AG04450 (cell line): ENCODE measurements at regions not wholly inside any gene's neighbourhood (a gene's known extent, or its start where the extent isn't known, plus 50 kb on each side); places are given as distances from the start of the nearest gene placed in this dataset.

Source experiments
- CTCF ChIA-PET: fragments of 300-600, 350-600 bp; formaldehyde crosslinking; extraction: SDS; loops from one replicate; lab custom pipeline; 2022; ENCODE audit warnings: antibody characterized with exemption, inconsistent platforms; lab: Charles Lee
- POLR2A ChIA-PET: fragments of 350-600 bp; formaldehyde crosslinking; extraction: SDS; loops from one replicate; lab custom pipeline; 2021; ENCODE audit warnings: antibody characterized with exemption, inconsistent platforms; lab: Yijun Ruan, JAX
- DNase-seq: peaks from one replicate; pipeline ENCODE4 v3.0.0-alpha.2; 2011; ENCODE audit warnings: low read depth, low spot score
- H3K27ac ChIP-seq: one replicate; pipeline ENCODE4 v1.5.1; 2012; ENCODE audit warnings: low read depth, low read length, control low read depth
- H3K27me3 ChIP-seq: one replicate; pipeline ENCODE4 v1.6.0; 2012; ENCODE audit warnings: low read length; ENCODE audit not compliant: control insufficient read depth, insufficient read depth
- H3K4me3 ChIP-seq: 2 replicates; pipeline ENCODE4 v1.5.1; 2011; ENCODE audit warnings: mild to moderate bottlenecking, low read depth, low read length, control low read depth
- H3K9me3 ChIP-seq: 2 replicates; pipeline ENCODE4 v1.5.1; 2012; ENCODE audit warnings: low read length; ENCODE audit not compliant: control insufficient read depth, insufficient read depth
- CTCF ChIP-seq: IDR thresholded peaks from 2 replicates; pipeline ENCODE4 v1.5.1; 2011; ENCODE audit warnings: low read depth, low read length, control low read depth, inconsistent platforms

GRCh38 chr9:82923912-82924605, 138.9 kb downstream of the RASEF start:
- no peak for DNase-seq
- TF ChIP-seq CTCF: no peak
- no peak overlapping the region for H3K4me3 ChIP-seq
- ChIA-PET POLR2A (interaction anchor here (0.6 kb wide), 1 partner anchor 467 kb away, joined by 3 read pairs; no protein-coding TSS in a partner anchor), CTCF (no interaction called here)
- H3K9me3 ChIP-seq: no peaks in the 10 kb centered on the region
- H3K27me3 ChIP-seq: peaks cover 10% of the 10 kb centered on the region
- no peak overlapping the region for H3K27ac ChIP-seq
